GM23338 (cell line): ENCODE measurements at regions not wholly inside any gene's neighbourhood (a gene's known extent, or its start where the extent isn't known, plus 50 kb on each side); places are given as distances from the start of the nearest gene placed in this dataset.

Experiments
- ATAC-seq: fragments of 200-7000 bp; cut with Tn5 transposase; 3 replicates; pipeline ENCODE4 v1.9.1; 2020
- DNase-seq: peaks from one replicate; pipeline ENCODE4 v3.0.0-alpha.2; 2015; ENCODE audit warnings: low spot score
- H2AFZ ChIP-seq: fragments of 200-600 bp; sonication (generic); 2 replicates; pipeline ENCODE4 v1.8.0; 2016; ENCODE audit warnings: antibody characterized with exemption, mild to moderate bottlenecking, moderate library complexity
- H3F3A ChIP-seq: fragments of 200-600 bp; sonication (generic); replicated peaks from 2 replicates; pipeline ENCODE4 v1.8.0; 2017; ENCODE audit warnings: antibody characterized with exemption, mixed run types, low read depth
- H3K27ac ChIP-seq: fragments of 200-600 bp; sonication (generic); 2 replicates; pipeline ENCODE4 v1.6.1; 2016; ENCODE audit warnings: low read depth
- H3K27me3 ChIP-seq: fragments of 200-600 bp; sonication (generic); 2 replicates; pipeline ENCODE4 v1.8.0; 2016; ENCODE audit warnings: mild to moderate bottlenecking, mixed run types, moderate library complexity; ENCODE audit not compliant: insufficient read depth
- H3K36me3 ChIP-seq: fragments of 200-600 bp; sonication (generic); 2 replicates; pipeline ENCODE4 v1.8.0; 2016; ENCODE audit warnings: mild to moderate bottlenecking; ENCODE audit not compliant: insufficient read depth
- H3K4me1 ChIP-seq: fragments of 200-600 bp; sonication (generic); 2 replicates; pipeline ENCODE4 v1.8.0; 2016; ENCODE audit warnings: mild to moderate bottlenecking, moderate library complexity; ENCODE audit not compliant: insufficient read depth
- H3K4me2 ChIP-seq: fragments of 200-600 bp; sonication (generic); 2 replicates; pipeline ENCODE4 v1.7.1; 2017; ENCODE audit warnings: mixed run types
- H3K4me3 ChIP-seq: fragments of 200-600 bp; sonication (generic); 2 replicates; pipeline ENCODE4 v1.6.1; 2016; ENCODE audit warnings: mixed run types
- H3K79me2 ChIP-seq: fragments of 200-600 bp; sonication (generic); replicated peaks from 2 replicates; pipeline ENCODE4 v1.8.0; 2017; ENCODE audit warnings: mild to moderate bottlenecking; ENCODE audit not compliant: insufficient read depth
- H3K9me2 ChIP-seq: fragments of 200-600 bp; sonication (generic); 2 replicates; pipeline ENCODE4 v1.8.0; 2017; ENCODE audit not compliant: insufficient read depth
- H4K20me1 ChIP-seq: fragments of 200-600 bp; sonication (generic); replicated peaks from 2 replicates; pipeline ENCODE4 v1.8.0; 2017; ENCODE audit warnings: mild to moderate bottlenecking; ENCODE audit not compliant: insufficient read depth
- H3K27ac Mint-ChIP-seq: 2 replicates; pipeline ENCODE4 v1.8.0; 2020; ENCODE audit warnings: inconsistent platforms, mild to moderate bottlenecking, moderate library complexity, mixed read lengths
- H3K27me3 Mint-ChIP-seq: 3 replicates; pipeline ENCODE4 v1.8.0; 2022; ENCODE audit warnings: low read depth, mild to moderate bottlenecking, moderate library complexity, mixed read lengths, inconsistent platforms; ENCODE audit not compliant: insufficient read depth, poor library complexity
- H3K36me3 Mint-ChIP-seq: 3 replicates; pipeline ENCODE4 v1.8.0; 2021; ENCODE audit warnings: low read depth, mild to moderate bottlenecking, inconsistent platforms, moderate library complexity, mixed read lengths
- H3K4me1 Mint-ChIP-seq: 3 replicates; pipeline ENCODE4 v1.8.0; 2020; ENCODE audit warnings: mild to moderate bottlenecking, inconsistent platforms, mixed read lengths
- H3K4me3 Mint-ChIP-seq: 3 replicates; pipeline ENCODE4 v1.8.0; 2021; ENCODE audit warnings: moderate library complexity, mild to moderate bottlenecking, inconsistent platforms, mixed read lengths
- H3K9me3 Mint-ChIP-seq: 3 replicates; pipeline ENCODE4 v1.8.0; 2020; ENCODE audit warnings: moderate library complexity, mild to moderate bottlenecking, inconsistent platforms, mixed read lengths
- CREB1 ChIP-seq: fragments of 250-450 bp; sonication (Bioruptor Pico); IDR thresholded peaks from 2 replicates; pipeline ENCODE4 v1.5.0; 2020; ENCODE audit warnings: low read depth, mild to moderate bottlenecking, moderate library complexity
- CTCF ChIP-seq, 2 experiments: fragments of 200-600 bp in 1 of 2; sonication (generic) in 1 of 2; conservative IDR thresholded peaks; 2 replicates each; pipeline versions ENCODE4 v1.5.1 to v1.6.1; 2016 to 2017; ENCODE audit warnings: antibody characterized with exemption in 2 of 2, low read depth in 2 of 2, mild to moderate bottlenecking in 2 of 2, moderate library complexity in 1 of 2
- ETS1 ChIP-seq: IDR thresholded peaks from 2 replicates; pipeline ENCODE4 v1.6.1; 2016; ENCODE audit warnings: antibody characterized with exemption
- EZH2 ChIP-seq: fragments of 200-600 bp; sonication (generic); IDR thresholded peaks from one replicate; pipeline ENCODE4 v1.8.0; 2017; ENCODE audit warnings: antibody characterized with exemption, mild to moderate bottlenecking, low read depth; ENCODE audit not compliant: unreplicated experiment
- JUNB ChIP-seq: IDR thresholded peaks from one replicate; pipeline ENCODE4 v1.6.1; 2016; ENCODE audit warnings: antibody characterized with exemption; ENCODE audit not compliant: unreplicated experiment
- NANOG ChIP-seq: IDR thresholded peaks from 2 replicates; pipeline ENCODE4 v1.6.1; 2016; ENCODE audit warnings: antibody characterized with exemption, borderline replicate concordance
- POLR2AphosphoS5 ChIP-seq: IDR thresholded peaks from 2 replicates; pipeline ENCODE4 v1.6.1; 2016; ENCODE audit warnings: antibody characterized with exemption, low read depth
- ZNF114 ChIP-seq: fragments of 250-450 bp; sonication (Bioruptor Pico); IDR thresholded peaks from 2 replicates; pipeline ENCODE4 v1.5.0; 2020; ENCODE audit warnings: mild to moderate bottlenecking, moderate library complexity
- ZNF331 ChIP-seq: fragments of 250-450 bp; sonication (Bioruptor Pico); IDR thresholded peaks from 2 replicates; pipeline ENCODE4 v1.5.0; 2020; ENCODE audit warnings: low read depth, mild to moderate bottlenecking, moderate library complexity

GRCh38 chr21:19850157-19850556 lies 1148.1 kb upstream of the NCAM2 start:
- Mint-ChIP-seq H3K36me3 (no peaks in the 10 kb centered on the region), H3K4me3 (no peak overlapping the region), H3K27ac (no peak overlapping the region), H3K4me1 (no peaks in the 10 kb centered on the region), H3K9me3 (no peaks in the 10 kb centered on the region; the same call in 2 of the 3 replicates), H3K27me3 (peaks cover under 1% of the 10 kb centered on the region)
- Histone ChIP-seq H3K36me3 (no peaks in the 10 kb centered on the region), H3K4me1 (no peaks in the 10 kb centered on the region), H3K9me2 (no peaks in the 10 kb centered on the region), H3F3A (no peaks in the 10 kb centered on the region), H3K4me3 (no peak overlapping the region), H3K27ac (no peak overlapping the region), H3K4me2 (no peak overlapping the region), H2AFZ (no peak overlapping the region), H3K79me2 (no peaks in the 10 kb centered on the region), H3K27me3 (no peaks in the 10 kb centered on the region), H4K20me1 (no peaks in the 10 kb centered on the region)
- DNase-seq (no peak), ATAC-seq (no peak)
- TF ChIP-seq EZH2 (no peak), ETS1 (no peak), CTCF (conservative IDR thresholded peaks at IDR 0.05; ENCODE audit: low read depth in 2 of 2) (no peak), JUNB (no peak)

- H3K27ac ChIP-seq: no peak overlapping the region
- no peaks in the 10 kb centered on the region for H4K20me1 ChIP-seq
- H3K27me3 ChIP-seq: no peaks in the 10 kb centered on the region
- no peak for DNase-seq
- H3K4me1 ChIP-seq: no peaks in the 10 kb centered on the region
- peaks cover 2% of the 10 kb centered on the region for H3K27me3 Mint-ChIP-seq
- no peaks in the 10 kb centered on the region for H3F3A ChIP-seq
- no peak for ATAC-seq
- no peaks in the 10 kb centered on the region; the same call in 2 of the 3 replicates for H3K9me3 Mint-ChIP-seq
- H3K9me2 ChIP-seq: no peaks in the 10 kb centered on the region
- H3K79me2 ChIP-seq: no peaks in the 10 kb centered on the region
- H3K4me3 ChIP-seq: no peak overlapping the region
- H3K36me3 Mint-ChIP-seq: no peaks in the 10 kb centered on the region
- TF ChIP-seq NANOG: no peak
- TF ChIP-seq POLR2AphosphoS5: no peak
- TF ChIP-seq ZNF331: no peak
- TF ChIP-seq ZNF114 (CRISPR knock-in tag): no peak
- no peak for TF ChIP-seq CREB1 (CRISPR knock-in tag)
- H3K4me2 ChIP-seq: no peak overlapping the region
- H3K4me3 Mint-ChIP-seq: no peak overlapping the region
- peak overlapping the region; percentile 78; the same call in 1 of the 2 replicates for H2AFZ ChIP-seq
- no peaks in the 10 kb centered on the region for H3K4me1 Mint-ChIP-seq
- H3K27ac Mint-ChIP-seq: no peak overlapping the region
- no peaks in the 10 kb centered on the region for H3K36me3 ChIP-seq
Observed at GRCh38 chr21:19853061-19853460, 1145.1 kb upstream of the NCAM2 start.
